ENCODE measurements at regions not wholly inside any gene's neighbourhood (a gene's known extent, or its start where the extent isn't known, plus 50 kb on each side); places are given as distances from the start of the nearest gene placed in this dataset.
"Not testable (repeated sequence)": the region's sequence is repeated elsewhere in the genome, so short reads cannot be mapped to it uniquely, and the experiment has no call there.

DNA sequence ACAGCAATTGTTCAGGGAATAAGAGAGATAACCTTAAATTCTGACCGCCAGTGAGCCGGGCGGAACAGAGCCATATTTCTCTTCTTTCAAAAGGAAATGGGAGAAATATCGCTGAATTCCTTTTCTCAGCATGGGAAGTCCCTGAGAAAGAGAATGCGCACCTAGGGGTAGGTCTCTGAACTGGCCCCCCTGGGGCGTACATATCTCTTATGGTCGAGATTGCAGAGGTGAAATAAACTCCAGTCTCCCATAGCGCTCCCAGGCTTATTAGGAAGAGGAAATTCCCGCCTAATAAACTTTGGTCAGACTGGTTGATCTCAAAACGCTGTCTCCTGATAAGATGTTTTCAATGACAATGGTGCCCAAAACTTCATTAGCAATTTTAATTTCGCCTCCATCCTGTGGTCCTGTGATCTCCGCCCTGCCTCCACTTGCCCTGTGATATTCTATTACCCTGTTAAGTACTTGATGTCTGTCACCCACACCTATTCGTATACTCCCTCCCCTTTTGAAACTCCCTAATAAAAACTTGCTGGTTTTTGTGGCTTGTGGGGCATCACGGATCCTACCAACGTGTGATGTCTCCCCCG is 195.8 kb upstream of the HMCN1 start:
- DNase-seq = not testable (repeated sequence)

- no peak for DNase-seq
Measured at GRCh38 chr1:185537596-185537995, 196.6 kb upstream of the HMCN1 start.

- no peak for DNase-seq
Measured at GRCh38 chr1:185536165-185536920, 197.8 kb upstream of the HMCN1 start.

- no peak for DNase-seq
Measured at GRCh38 chr1:185535621-185536020, 198.6 kb upstream of the HMCN1 start.

- no peak for DNase-seq
Measured at GRCh38 chr1:185534801-185535200, 199.4 kb upstream of the HMCN1 start.

GRCh38 chr1:185533596-185533995 is 200.6 kb upstream of the HMCN1 start:
- DNase-seq = no peak

DNA sequence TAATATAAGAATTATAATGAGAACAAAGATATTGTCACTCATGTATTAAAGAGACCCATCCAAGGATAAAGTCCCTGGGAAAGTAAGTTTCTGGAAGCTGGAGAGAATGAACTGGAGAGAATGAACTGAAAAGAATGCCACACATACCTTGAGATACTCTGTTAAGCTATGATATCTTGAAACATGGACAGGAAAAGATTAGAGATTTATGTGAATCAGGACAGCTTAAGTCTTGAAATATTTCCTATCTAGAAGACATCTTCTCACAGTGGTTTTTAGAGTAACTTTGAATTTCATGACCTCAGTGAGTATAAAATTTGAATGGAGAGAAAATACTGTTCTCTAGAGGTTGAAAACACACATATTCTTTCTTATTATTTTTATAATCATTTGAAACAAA is 201.3 kb upstream of the HMCN1 start:
- DNase-seq = no peak

DNA sequence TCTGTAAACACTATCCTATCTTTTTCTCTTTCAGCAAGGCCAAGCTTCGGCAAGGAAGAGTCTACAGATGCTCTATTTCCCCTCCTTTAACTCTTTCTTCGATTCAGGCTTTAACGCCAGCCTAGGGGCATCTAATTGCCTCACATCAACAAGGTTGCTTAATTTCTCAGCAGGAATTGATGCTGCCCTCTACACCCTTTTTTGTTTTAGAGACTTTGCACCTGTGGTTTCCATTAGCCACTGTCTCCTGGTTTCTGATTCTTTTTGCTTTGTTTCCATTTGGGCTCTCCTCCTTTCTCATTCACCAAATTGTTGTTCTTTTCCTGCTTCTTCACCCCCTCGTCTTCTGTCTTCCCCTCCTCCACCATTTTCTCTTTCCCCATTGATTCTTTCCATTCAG is 202.4 kb upstream of the HMCN1 start:
- no peak for DNase-seq

- no peak for DNase-seq
Measured at GRCh38 chr1:185530215-185530614, 204.0 kb upstream of the HMCN1 start.

DNA sequence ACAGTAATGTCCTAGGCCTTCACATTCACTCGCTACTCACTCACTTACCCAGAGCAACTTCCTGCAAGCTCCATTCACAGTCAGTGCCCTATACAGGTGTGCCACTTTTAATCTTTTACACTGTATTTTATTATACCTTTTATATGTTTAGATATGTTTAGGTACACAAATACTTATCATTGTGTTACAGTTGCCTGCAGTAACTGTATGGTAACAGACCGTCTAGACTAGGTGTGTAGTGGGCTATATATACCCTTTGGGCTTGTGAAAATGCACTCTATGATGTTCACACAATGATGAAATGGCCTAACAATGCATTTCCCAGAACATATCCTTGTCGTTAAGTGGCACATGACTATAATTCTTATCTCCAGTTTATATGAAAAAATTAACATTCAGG is 204.5 kb upstream of the HMCN1 start:
- no peak for DNase-seq

DNA sequence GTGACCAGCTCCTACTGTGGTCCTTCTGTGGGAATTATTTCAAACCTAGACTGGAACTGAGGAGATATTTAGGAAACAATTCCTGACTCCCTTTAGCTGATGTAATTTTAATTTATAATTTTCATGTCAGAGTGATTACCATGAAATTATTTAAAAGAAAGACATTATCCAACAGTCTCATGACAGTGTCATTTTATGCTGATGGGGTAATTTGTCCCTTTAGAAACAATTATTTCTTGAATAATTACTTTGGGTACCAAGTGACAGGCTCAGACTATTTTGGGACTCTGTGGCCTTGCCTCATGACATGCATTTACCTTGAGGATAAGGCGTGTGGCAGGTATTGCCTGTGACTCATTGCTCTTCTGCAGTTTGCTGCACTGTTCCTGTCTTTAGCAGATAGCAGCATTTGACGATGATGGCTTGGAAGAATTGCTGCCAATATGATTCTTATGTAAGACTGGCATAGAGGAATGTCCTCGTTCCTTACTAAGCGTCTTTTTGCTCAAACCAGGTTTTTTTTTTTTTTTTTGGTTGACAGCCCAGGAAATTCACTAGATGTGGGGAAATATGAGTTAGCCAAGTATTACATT is 206.0 kb upstream of the HMCN1 start:
- no peak for DNase-seq

DNA sequence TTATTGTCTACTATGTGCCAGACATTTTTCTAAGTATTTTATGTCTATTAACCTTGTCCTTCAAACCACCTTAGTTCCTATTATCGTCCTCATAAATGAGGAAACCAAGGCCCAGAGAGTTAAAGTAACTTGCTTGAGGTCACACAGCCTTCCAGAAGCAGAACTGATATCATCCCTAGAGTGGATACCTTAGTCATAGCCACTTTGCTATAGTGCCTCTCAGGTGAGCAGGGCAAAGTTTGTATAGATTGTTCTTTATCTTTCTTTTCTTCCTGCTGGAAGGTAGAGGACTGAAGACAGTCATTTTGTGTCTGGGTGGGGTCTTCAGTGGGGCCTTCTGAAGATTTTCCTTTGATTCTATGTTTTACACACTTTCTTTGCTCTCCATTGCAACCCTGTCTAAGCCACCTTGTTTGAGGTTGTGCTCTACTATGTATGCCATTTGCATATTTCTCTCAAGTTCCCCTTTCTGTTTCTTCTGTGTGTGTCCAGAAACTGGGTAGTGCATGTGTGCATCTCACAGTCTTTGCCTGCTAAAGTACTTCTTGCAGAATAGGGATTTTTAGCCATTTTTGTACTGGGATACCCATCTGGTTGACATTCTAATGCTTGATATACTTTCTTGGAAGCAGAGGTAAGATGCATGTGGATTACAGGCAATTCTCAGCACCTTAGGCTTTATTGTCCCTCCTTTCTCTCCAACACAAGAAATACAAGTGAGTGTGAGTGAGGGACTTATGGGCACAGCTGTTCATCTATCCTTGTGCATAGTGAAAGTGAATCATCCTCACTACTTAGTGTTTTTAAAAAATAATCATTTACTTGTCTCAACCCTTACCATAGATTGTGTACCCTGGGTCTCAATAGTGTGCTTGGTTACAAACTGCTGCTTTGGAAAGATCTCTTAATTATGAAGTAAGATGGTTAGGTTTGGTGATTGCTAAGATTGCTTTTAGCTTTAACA is 207.6 kb upstream of the HMCN1 start:
- DNase-seq = no peak

GRCh38 chr1:185520188-185520920 is 203.3 kb upstream of the IVNS1ABP start:
- DNase-seq = no peak

DNA sequence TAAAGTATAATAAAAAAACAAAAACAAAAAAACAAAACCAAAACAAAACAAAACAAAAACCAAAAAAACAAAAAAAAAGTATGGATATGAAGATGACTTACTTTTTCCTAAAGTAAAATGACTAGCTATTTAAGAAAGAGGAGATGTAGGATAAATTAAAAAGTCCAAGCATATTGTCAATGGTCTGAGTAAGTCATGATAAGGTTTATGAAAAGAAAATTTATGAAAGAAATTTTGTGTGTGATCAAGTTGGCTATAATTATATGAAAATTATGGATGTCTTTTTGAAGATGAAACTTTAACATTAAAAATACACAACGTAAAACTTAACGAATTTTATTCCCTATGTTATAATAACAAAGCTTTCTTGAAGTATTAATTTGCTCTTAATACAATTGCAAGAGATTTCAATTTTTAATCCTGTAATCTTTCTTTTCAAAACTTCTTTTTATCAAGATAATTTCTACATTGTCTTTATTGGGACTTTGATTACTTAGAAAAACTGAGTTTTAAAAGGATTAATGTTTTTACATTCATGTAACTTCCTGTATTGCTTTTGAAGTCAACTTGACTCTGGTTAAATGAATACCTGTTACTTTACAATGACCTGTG is 200.9 kb upstream of the IVNS1ABP start:
- DNase-seq = no peak

DNA sequence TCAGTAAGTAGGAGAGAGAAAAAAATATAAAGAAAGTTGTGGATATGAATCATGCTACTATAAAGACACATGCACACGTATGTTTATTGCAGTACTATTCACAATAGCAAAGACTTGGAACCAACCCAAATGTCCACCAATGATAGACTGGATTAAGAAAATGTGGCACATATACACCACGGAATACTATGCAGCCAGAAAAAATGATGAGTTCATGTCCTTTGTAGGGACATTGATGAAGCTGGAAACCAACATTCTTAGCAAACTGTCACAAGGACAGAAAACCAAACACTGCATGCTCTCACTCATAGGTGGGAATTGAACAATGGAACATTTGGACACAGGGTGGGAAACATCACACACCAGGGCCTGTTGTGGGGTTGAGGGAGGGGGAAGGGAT is 200.3 kb upstream of the IVNS1ABP start:
- not testable (repeated sequence) for DNase-seq

- no peak for DNase-seq
Measured at GRCh38 chr1:185515696-185516095, 198.7 kb upstream of the IVNS1ABP start.

GRCh38 chr1:185514311-185514710 is 197.3 kb upstream of the IVNS1ABP start:
- no peak for DNase-seq

DNA sequence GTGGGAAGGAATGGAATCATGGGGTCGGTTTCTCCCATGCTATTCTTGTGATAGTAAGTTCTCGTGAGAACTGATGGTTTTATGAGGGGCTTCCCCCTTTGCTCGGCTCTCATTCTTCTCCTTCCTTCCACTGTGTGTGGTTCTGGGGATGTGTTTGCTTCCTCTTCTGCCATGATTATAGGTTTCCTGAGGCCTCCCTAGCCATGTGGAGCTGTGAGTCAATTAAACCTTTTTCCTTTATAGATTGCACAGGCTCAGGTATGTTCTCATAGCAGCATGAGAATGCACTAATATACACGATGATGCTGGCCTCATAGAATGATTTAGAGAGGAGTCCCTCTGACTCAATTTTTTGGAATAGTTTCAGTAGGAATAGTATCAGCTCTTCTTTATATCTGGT is 195.4 kb upstream of the IVNS1ABP start:
- no peak for DNase-seq

DNA sequence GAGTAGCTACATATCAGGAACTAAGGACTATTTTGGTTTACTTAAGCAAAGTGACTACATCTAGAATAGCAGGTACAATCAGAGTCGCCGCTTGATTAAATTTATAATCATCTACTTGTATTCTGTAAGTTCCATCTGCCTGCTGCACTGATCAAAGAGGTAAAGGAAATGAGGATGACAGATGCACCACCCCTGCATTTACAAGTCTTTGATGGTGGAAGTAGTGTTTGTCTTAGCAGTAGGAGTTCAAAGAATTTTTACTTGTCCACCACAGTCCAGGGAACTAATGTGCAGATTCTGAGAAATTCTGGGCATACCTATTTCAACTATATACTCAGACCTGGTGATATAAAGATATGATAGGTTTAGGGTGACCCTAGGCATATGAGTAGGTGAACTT is 184.1 kb upstream of the IVNS1ABP start:
- DNase-seq = no peak

GRCh38 chr1:185500001-185500626 is 183.1 kb upstream of the IVNS1ABP start:
- DNase-seq = no peak

- no peak for DNase-seq
Measured at GRCh38 chr1:185498207-185498606, 181.2 kb upstream of the IVNS1ABP start.

DNA sequence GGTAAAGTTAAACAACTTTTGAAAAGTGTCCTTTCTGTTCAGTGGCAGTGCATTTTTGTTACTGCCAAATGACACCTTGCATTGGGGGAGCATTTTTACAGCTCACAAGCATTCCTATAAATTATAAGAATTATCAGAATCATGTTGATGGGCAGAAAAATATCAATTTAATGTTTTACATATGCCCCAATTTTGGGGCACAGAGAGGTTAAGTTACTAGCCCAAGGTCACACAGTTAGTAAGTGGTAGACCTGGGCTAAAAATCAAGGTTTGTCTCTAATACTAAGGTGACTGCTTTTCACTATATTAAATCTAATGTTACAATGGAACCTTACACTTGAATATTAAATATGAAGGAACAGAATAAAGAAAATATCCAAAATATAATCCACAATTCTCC is 180.1 kb upstream of the IVNS1ABP start:
- DNase-seq = no peak
